GM18861 (cell line): ENCODE measurements at regions not wholly inside any gene's neighbourhood (a gene's known extent, or its start where the extent isn't known, plus 50 kb on each side); places are given as distances from the start of the nearest gene placed in this dataset.

Experiments
- ATAC-seq: cut with Tn5 transposase; IDR thresholded peaks from one replicate; pipeline ENCODE4 v1.9.1; 2021; ENCODE audit not compliant: unreplicated experiment

DNA sequence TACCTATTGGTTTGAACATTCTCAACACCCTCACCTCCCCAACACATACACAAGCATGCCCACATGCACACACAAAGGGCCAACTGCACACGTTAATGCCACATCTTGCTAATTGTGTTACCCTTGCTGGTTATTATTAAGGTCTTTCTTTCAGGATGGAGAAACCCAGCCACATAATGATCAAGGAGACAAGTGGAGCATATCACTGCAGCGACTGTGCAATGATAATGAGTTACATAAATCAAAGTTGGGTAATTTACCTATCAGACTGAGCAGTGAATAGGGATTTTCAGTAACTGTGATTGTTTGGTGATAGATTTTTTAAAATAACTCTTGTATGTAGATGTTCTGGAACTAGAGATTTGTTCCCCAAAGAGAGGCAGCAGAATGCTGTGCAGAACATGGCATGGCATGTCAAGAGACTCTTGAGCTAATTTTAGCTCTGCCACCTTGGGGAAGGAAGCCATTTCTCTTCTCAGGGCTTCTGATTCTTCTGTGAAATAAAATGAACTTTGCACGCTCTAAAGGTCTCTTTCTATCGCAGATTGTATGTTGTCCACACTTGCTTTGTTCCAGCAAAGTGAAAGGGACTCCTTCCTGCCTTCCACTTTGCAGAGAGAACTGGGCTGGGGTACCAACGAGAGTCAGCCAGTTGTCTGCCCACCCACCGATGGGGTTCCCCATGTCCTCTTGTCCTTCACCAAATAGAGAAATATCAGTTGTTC lies 126.0 kb upstream of the CAMK1G start:
- ATAC-seq: no peak

DNA sequence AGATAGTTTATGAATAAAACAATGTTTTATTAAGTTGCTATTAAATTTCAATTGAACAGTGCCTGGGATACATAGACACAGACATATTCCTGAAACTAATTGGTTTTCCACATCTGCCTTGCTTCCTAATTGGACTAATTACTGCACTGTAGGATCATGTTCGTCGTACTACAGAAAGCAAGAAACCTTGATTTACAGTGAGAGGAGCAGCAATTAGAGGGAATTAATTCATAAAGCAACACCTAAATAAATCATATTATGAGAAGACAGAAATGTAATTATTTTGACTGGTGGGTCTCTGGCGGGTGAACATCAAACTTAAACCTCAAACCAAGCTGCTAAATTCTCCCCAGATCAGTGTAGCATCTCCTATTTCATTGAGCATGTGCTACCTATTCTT lies 124.6 kb upstream of the CAMK1G start:
- no peak for ATAC-seq

DNA sequence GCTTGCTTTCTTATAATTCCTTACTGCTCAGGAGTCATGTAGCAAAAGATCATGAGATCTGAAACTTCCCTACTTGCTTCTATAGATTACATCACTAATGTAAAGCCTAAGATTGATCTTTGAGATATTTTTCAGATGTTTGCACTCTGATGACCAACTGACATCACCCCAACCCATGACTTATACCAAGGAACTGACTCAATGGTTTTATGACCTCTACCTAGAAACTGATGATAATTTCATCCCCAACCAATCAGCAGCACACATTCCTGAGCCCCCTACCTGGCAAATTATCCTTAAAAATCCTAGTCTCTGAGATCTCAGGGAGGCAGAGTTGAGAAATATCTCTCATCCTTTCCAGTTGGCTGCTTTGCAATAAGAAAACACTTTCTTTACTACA lies 122.3 kb upstream of the CAMK1G start:
- no peak for ATAC-seq

DNA sequence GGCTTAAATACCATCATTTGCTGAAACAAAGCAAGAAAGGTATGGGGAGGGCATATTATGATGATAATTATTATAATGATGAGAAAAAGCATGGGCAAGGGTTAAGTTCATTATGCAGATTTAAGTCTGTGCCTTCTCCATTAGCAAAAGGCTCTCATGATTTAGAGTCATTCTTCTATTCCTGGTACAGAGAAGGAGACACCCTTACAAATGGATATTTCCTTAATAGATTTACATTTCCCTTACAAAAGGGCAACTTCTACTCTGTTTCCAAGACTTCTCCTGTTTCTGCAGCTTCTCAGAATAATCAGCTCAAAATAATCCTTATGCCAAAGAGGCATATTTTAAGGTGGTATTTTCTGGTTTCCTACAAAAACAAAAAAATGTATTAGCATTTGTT lies 121.1 kb upstream of the CAMK1G start:
- ATAC-seq: no peak

DNA sequence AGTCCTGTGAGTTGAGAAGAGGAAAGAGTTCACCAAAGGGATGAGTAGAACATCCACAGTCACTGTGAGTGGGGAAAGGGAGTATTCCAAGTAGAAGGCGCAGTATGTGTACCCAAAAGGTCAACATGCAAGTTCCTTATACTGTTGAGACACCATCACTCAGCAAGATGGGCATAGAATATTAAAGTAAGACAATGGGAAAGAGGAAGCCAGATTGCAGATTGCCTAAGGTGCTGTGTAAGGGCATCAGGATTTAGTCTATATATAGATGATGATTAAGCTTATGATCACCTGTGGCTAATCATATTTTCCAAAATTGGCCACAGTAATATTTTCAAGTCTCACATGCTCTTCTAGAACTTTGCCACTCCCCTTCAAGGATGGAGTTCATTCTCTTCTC lies 120.1 kb upstream of the CAMK1G start:
- no peak for ATAC-seq

DNA sequence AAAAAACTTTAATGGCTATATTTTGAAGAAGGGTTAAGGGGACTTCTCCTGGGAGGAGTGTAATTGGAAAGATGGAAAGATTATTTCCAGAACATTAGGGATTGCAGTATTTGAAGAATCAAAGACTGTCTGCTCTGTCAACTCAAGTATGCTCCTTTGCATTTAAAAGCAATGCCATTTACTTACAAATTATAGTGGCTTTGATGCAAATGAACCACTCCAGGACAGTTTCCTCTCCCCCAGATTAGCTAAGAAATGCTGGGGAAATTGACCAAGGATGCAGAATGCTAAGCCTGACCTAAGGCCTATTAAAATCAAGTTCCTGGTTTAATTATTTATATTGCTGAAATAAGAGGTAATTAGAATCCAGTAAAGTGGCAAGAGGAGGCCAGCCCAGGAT lies 110.5 kb upstream of the CAMK1G start:
- no peak for ATAC-seq

DNA sequence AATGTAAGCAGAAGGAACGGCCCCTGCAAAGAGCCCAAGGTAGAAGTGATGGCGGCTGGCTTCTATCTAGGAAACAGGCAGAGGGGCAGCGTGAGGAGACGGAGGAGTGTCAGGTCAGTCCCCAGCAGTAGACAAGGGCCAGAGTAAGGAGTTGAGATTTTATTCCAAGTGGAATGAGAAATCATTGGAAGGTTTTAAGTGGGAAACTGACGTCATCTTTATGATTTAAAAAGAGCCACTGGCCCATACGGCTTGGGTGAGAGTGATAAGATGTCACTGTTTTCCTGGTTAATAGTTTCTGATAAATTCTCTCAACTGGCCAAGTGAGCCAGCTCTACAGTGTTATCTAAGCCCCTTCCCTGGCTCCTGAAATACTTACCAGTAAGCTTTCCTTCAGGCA lies 103.2 kb upstream of the CAMK1G start:
- ATAC-seq: no peak

DNA sequence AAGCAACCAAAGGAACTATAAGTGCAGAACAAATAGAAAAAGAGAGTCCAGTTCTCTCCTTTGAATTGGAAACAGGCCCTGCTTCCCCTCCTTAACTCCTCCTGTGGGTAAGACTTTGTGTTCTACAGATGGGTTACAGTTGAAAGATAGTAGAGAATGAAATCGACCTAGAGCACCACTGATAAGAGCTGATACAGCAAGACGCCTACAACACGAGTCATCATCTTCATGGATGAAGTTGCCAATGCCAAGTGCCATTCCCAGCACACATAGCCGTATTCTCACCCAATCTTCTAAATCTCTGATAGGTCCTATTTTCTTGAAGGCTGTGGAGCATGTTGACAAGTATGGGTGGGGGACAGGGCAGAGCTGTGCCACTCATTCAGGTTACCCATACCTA lies 99.8 kb upstream of the CAMK1G start:
- ATAC-seq: no peak

DNA sequence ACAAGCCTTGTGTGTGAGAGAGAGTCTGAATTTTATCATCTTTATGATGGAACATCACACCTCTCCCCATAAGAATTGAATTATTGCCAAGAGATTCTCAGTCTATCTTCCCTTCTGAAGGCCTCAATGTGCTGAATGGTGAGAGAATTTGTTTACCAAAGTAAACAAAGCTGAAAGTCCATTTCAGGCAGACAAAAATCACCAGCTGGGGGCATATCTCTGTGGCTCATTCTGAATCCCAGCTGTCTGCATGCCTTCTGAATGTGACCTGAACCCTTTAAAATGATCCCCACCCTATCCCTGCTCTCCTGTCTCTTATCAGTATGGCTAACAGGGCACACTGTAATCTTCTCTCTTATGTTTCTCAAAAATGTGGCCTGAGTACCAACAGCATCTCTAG lies 99.1 kb upstream of the CAMK1G start:
- no peak for ATAC-seq

DNA sequence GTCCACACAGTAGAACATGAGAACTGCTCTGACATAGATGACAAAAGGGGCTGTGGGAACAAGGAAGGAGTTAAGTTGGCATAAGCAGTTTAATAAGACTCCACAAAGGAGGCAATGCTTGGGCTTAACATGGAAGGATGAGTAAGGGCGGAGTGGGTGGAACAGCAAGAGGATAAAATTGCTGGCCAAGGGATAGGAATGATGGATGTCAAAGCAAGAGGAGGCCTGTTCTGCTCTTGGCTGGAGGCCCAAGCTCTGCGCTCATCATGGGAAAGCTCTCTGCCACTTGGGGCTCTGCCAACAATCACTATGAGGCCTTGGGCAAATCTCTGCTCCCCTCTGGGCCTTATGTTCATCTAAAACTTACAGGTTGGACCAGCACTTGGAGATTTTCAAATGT lies 98.3 kb upstream of the CAMK1G start:
- no peak for ATAC-seq

DNA sequence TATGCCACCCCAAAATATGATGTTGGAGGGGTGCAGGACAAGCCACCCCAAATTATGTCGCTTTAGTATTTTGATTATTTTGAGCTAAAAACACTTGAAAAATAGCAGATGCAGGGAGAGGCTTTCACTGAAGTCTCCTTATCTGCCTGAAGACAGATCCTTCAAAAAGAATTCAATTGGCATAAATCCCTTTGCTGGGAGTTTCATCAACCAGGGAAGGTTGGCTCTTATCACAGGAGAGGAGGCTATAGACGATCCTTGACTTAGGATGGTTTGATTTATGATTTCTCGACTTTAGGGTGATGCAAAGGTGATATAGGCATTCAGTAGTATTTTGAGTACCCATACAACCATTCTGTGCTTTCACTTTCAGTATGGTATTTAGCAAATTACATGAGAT lies 97.8 kb upstream of the CAMK1G start:
- no peak for ATAC-seq

DNA sequence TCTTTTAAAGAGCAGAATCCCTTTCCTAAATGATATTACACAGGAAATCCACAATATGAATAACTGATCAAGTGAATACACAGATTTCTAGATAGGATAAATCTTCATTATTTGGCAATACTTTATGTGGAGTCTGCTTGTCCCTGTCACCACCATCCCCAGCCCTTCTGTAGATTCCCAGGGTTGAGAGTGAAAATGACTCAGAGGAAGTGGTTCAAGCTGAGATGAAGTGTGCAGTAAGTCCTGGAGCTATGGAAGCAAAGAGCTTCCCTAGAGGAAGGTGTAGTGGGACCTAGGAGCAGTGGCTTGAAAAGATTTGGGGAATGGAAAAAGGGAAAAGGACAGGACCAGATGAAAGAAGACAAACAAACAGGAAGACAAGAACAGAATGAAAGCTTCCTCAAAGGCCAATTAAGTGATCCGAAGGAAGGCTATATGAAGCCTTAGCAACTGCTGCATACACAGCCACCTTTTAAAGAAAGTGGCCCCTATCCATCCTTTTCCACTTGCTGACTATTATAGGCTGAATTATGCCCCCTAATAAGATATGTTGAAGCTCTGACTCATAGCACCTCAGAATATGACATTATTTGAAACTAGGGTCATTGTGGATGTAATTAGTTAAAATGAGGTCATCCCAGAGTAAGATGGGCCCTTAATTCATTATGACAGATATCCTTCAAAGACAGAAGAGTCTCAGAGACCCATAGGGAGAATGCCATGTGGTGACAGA lies 96.5 kb upstream of the CAMK1G start:
- no peak for ATAC-seq

DNA sequence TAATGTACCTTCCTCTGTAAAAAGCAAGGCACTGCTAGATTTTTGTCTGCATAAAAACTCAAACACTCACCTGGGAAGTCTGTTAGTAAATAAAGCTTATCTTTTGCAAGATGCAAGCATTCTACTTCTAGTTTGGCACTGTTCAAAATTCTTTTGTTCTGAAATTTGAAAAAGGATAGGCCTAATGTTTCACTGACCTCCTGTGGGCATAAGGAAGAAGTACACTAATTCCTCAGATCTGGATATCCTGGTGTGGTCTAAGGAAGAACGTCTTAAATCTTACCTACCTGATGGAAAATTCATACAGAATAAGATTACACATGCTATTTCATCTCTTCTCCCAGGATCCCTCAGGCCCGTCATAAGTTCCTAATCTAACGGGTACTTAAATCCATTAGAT lies 93.5 kb upstream of the CAMK1G start:
- no peak for ATAC-seq

DNA sequence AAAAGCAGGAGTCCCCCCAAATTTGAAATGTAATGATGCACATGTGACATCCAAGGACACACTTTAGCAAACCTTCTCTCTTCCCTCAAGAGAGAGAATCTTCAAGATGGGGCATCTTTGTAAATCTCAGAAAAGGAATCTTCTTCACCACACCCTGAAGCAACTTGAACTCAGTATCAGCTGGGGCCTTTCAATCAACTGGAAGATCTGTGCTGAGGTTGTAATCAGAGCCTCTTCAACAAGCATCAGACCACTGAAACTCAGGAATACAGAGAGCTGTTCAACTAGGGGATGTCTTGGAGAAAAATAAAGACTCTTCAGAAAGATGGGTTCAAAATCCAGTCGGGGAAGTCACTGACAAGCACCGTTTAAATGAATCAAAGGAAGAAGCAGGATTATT lies 92.5 kb upstream of the CAMK1G start:
- no peak for ATAC-seq

DNA sequence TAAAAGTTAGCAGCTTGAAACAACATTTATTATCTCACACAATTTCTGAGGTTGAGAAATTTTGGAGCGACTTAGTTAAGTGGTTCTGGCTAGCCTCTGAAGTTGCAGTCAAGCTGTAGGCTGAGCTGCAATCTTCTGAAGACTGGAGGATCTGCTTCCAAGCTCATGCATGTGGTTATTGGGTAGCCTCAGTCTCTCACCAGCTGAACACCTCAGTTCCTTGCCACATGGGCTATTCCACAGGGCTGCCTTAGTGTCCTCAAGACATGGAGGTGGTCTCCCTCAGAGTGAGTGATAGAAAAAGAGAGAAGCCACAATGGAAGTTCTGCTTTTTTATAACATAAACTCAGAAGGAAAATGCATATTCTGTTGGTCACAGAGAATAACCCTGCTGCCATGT lies 92.0 kb upstream of the CAMK1G start:
- ATAC-seq: no peak

DNA sequence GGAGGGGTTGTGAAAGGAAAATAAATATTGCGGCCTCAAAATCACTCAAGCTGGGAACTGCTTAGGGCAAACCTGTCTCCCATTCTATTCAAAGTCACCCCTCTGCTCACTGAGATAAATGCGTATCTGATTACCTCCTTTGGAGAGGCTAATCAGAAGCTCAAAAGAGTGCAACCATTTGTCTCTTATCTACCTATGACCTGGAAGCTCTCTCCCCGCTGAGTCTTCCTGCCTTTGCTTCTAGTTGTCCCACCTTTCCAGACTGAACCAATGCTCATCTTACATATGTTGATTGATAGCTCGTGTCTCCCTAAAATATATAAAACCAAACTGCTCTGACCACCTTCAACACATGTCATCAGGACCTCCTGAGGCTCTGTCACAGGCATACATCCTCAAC lies 91.6 kb upstream of the CAMK1G start:
- no peak for ATAC-seq

DNA sequence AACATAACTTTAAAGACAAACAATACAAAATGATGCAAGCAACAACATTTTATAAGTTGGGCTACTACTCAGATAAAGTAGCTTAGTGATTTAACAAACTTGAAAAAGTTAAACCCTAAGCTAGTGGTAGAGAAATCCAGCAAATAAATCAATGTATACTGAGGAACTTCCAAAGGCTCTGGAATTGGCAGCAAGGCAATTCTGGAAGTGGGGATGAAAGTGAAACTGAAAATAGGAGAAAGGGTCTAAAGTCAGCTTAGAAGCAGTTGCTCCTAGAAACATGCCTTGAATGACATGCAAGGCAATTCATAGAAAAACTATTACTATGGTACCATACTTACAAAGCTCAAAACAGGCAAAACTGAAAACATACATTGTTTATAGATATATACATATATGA lies 90.0 kb upstream of the CAMK1G start:
- no peak for ATAC-seq

DNA sequence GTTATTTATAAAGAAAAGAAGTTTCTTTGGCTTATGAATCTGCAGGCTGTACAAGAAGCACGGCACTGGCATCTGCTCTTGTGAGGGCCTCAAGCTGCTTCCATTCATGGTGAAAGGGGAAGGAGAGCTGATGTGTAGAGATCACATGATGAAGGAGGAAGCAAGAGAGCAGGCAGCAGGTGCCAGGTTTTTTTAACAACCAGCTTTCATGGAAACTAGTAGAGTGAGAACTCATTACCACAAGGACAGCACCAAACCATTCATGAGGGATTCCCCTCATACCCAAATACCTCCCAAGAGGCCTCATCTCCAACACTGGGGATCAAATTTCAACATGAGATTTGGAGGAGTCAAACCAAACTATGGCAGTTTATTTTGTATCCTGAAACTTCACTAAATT lies 85.8 kb upstream of the CAMK1G start:
- no peak for ATAC-seq

DNA sequence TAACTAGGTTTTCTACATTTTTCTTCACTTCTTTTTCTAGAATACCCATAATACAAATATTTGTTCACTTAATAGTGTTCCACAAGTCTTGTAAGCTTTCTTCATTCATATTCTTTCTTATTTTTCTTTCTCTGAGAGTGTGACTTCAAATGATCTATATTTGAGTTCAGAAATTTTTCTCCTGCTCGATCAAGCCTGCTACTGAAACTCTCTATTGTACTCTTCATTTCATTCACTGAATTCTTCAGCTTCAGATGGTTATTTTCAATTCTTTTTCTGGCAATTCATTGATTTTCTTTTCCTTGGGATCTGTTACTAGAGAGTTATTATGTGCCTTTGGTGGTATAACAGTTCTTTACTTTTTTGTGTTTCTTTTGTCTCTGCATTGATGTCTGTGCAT lies 82.5 kb upstream of the CAMK1G start:
- no peak for ATAC-seq

DNA sequence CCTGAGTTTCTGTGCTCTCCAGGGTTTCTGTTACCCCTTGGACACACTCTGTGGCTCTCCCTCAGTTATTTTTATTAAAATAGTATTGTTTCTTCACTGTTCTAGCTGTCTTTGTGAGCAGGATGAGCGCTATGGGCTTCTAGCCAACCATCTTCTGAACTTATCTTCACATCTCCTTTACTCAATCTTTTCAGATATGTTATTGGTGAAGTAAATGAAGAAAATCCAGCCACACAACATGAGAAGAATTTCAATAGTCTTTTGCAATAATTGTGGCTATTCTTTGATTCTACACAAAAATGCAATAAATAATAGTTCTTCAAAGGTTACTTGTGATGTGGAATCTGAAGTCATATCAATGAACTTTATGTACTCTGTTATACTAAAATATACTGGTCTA lies 80.3 kb upstream of the CAMK1G start:
- no peak for ATAC-seq

DNA sequence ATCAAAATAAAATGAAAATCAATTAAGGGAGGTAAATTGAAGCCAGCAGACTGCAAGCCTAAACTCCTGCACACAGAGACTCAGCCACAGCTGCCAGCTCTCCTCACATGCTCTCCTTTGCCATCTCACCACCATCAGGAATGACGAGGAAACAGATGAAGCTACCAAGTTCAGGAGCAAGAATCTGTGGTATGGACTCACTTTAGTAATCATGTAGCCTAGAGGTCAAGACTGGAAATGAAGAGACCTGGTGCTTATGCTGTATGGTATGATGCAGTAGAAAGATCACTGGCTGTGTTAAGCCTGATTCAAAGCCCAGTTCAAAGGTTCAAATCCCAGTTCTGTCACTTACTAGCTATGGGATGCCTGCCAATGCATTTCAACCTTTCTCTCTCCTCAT lies 78.9 kb upstream of the CAMK1G start:
- ATAC-seq: no peak

DNA sequence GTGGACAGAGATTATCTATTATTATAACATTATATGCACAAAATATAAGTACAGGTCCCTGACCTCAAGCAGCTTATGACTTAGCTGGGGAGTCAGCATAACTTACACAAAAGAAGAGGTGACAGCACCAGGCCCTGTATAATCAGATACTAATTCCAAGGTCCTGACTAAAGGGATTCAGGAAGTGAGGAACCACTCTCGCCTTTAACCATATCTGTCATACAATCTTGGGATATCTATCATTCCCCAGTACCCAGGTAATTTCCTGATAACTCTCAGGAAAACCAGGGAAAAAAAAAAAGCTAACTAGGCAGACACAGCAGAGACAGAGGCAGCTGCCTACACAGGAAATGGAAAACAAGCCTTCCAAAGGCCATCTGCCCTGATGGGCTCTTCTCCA lies 78.5 kb upstream of the CAMK1G start:
- no peak for ATAC-seq

DNA sequence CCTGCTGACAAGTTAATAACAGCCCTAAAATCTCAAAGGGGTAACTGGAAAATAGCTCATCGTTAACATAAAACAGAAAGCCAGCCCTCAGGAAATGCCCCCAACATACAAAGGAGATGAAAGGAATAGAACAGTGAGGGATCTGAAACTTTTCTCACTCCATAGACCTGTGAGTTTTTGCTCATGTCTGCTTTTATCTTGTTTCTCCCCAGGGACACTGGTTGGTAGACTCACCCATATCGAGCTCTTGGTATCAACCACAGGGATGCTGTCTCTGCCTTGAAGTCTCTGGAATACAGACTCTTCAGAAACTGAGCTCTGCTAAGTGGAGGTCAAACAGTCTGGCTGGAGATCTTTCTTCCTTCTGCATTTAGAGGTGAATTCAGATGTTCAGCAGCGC lies 77.4 kb upstream of the CAMK1G start:
- ATAC-seq: no peak
